ENCODE measurements at regions not wholly inside any gene's neighbourhood (a gene's known extent, or its start where the extent isn't known, plus 50 kb on each side); places are given as distances from the start of the nearest gene placed in this dataset.
A peak's percentile ranks its signal among the peaks of the same experiment; 100 is the strongest.
"Not testable (repeated sequence)": the region's sequence is repeated elsewhere in the genome, so short reads cannot be mapped to it uniquely, and the experiment has no call there.

DNA sequence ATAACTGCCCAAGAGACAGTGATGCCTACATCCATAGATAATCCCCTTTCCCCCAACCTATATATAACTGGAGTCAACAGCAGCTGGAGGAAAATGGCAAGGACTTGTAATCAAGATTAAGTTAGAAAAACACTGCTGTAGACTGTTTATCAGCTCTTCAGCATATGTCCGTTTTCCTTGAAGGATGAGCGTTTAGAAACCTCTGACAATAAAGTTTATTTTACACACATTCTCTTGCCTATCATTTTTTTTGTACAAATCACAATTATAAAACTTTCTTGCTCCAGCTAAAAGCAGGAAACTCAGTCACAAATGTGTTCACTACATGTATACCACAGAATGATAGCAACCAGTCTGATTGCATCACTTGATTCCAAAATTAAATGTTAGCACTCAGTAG, 50.8 kb downstream of the PPIAL4G start:
- Mint-ChIP-seq H3K27ac (ENCODE audit: unreplicated experiment) (peak overlapping the region; percentile 45), H3K36me3 (ENCODE audit: low read depth) (peaks cover 26% of the 10 kb centered on the region)
- not testable (repeated sequence) for H3K4me3 Mint-ChIP-seq (ENCODE audit: unreplicated experiment); H3K9me3 Mint-ChIP-seq (ENCODE audit: low read depth); DNase-seq (ENCODE audit: low spot score); H3K4me1 Mint-ChIP-seq (ENCODE audit: low read depth); H3K27me3 Mint-ChIP-seq (ENCODE audit: low read depth)

DNA sequence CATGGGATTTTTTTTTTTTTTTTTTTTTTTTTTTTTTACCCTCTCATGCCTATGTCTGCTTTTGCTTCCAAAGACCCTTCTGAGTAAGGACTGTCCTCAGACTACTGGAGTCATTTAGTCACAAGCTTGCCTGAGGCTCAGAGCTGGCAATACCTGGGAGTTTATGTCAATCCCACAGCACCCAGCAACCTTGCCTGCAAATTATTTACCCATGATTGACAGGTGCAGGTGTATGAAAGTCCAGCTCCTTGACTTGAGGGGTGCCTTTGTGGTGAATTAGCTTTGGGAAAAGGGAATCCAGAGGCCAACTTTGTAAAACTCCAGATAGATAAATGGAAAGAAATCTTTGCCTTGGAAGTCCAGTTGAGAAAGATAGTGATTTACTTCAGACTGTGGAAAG, 53.2 kb downstream of the PPIAL4G start:
- DNase-seq (ENCODE audit: low spot score); H3K27ac Mint-ChIP-seq (ENCODE audit: unreplicated experiment); H3K9me3 Mint-ChIP-seq (ENCODE audit: low read depth); H3K4me3 Mint-ChIP-seq (ENCODE audit: unreplicated experiment); H3K27me3 Mint-ChIP-seq (ENCODE audit: low read depth): not testable (repeated sequence)
- peaks cover 28% of the 10 kb centered on the region for H3K36me3 Mint-ChIP-seq (ENCODE audit: low read depth)
- H3K4me1 Mint-ChIP-seq (ENCODE audit: low read depth): peaks cover 21% of the 10 kb centered on the region

DNA sequence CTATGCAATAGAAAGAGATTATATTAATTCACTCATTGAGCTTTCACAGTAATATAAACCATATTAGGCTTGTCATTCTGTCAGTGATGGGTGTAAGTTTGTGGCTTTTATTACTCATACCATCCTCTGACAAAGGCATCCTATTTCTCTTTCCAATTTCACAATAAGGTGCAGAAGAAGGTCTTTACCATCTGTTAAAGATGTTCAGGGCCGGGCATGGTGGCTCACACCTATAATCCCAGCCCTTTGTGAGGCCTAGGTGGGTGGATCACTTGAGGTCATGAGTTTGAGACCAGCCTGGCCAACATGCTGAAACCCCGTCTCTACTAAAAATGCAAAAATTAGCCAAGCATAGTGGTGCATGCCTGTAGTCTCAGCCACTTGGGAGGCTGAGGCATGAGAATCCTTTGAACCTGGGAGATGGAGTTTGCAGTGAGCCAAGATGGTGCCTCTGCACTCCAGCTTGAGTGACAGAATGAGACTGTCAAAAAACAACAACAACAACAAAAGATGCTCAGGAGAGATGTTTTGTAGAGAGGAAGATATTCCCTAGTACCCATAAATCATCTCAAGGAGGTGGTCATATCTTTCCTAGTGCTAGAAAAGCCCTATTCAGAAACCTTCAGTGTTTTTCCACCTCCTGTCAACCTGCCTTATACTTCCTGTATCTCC, 56.0 kb downstream of the PPIAL4G start:
- not testable (repeated sequence) for H3K27ac Mint-ChIP-seq (ENCODE audit: unreplicated experiment); H3K27me3 Mint-ChIP-seq (ENCODE audit: low read depth); H3K4me3 Mint-ChIP-seq (ENCODE audit: unreplicated experiment); H3K9me3 Mint-ChIP-seq (ENCODE audit: low read depth); DNase-seq (ENCODE audit: low spot score)
- Mint-ChIP-seq H3K4me1 (ENCODE audit: low read depth) (peaks cover 37% of the 10 kb centered on the region), H3K36me3 (ENCODE audit: low read depth) (peaks cover 25% of the 10 kb centered on the region)

DNA sequence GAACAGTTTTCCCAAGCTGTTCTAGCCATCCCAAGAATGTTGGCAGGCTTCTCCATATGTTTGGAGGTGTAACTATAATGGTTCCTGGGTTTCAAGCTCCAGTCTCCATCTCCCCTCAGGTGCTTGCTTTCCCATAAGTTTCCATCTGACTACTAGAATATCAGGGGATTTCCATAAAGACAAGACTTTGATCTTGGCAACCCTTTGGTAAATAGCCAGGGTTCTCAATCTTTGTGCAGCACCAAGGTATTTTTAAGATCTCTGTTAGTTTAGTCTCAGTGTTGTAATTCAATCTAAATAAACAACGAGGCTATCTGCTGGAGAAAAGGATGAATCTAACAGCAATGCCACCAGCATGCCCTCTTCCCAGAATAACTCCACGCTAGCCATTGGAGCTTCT, 56.7 kb downstream of the PPIAL4G start:
- DNase-seq (ENCODE audit: low spot score); H3K27me3 Mint-ChIP-seq (ENCODE audit: low read depth); H3K27ac Mint-ChIP-seq (ENCODE audit: unreplicated experiment); H3K4me3 Mint-ChIP-seq (ENCODE audit: unreplicated experiment); H3K9me3 Mint-ChIP-seq (ENCODE audit: low read depth): not testable (repeated sequence)
- Mint-ChIP-seq H3K4me1 (ENCODE audit: low read depth) (peaks cover 37% of the 10 kb centered on the region), H3K36me3 (ENCODE audit: low read depth) (peaks cover 25% of the 10 kb centered on the region)

DNA sequence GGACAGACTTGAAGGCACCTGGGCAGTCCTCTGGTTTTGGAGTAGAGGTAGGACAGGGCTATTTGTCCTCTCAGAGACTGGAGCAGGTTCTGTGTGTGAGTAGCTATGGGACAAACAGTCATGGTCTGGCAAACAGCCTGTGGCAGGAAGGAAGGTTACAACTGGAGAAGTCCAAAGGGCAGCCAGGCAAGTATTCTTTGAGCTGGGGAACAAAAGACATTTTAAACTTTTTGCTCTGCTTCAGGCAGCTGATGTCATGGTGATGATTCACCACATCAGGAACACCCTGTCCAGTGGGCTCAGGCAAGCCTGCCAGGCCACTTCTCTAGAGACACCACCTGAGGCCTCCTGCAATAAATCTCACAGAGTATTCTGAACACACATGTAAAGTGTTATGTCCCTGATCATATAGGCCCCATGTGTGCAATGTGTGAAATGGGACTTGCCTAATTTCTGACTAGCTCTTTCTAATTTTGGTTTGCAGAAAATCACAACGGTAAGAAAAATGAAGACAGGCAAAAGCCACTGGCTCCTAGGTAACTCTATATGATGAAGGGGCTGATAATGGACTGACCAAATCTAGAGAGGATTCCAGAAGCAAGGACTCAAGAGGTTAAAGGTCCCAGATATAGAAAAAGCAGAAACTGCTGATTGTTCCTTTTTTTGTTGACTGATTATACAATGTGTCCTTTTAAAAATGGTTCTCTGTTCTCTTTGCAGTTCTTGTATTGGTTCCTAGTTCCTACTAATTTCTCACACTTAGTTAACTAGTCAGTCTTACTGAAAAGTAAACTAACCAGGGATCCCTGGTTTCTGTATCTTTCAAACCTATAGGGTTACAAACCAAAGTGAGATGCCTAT, 58.7 kb downstream of the PPIAL4G start:
- Mint-ChIP-seq H3K36me3 (ENCODE audit: low read depth) (peaks cover 19% of the 10 kb centered on the region), H3K27ac (ENCODE audit: unreplicated experiment) (peak overlapping the region; percentile 12), H3K4me1 (ENCODE audit: low read depth) (peaks cover 37% of the 10 kb centered on the region)
- H3K9me3 Mint-ChIP-seq (ENCODE audit: low read depth); H3K27me3 Mint-ChIP-seq (ENCODE audit: low read depth); H3K4me3 Mint-ChIP-seq (ENCODE audit: unreplicated experiment); DNase-seq (ENCODE audit: low spot score): not testable (repeated sequence)

DNA sequence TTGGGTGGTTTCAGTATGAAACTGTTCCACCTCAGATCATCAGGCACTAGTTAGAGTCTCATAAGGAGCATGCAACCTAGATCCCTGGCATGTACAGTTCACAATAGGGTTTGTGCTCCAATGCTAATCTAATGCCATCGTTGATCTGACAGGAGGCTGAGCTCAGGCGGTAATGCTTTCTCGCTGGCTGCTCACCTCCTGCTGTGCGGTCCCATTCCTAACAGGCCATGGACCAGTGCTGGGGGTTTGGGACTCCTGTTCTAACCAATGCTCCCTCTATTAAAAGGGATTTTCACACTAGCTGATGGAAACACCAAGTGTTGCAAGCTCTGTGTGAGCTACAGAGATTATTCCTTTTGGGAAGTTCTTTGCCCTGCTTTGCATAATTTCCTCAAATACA, 60.2 kb downstream of the PPIAL4G start:
- H3K4me3 Mint-ChIP-seq (ENCODE audit: unreplicated experiment); H3K36me3 Mint-ChIP-seq (ENCODE audit: low read depth); H3K9me3 Mint-ChIP-seq (ENCODE audit: low read depth); DNase-seq (ENCODE audit: low spot score); H3K27ac Mint-ChIP-seq (ENCODE audit: unreplicated experiment); H3K27me3 Mint-ChIP-seq (ENCODE audit: low read depth): not testable (repeated sequence)
- H3K4me1 Mint-ChIP-seq (ENCODE audit: low read depth): peaks cover 37% of the 10 kb centered on the region

DNA sequence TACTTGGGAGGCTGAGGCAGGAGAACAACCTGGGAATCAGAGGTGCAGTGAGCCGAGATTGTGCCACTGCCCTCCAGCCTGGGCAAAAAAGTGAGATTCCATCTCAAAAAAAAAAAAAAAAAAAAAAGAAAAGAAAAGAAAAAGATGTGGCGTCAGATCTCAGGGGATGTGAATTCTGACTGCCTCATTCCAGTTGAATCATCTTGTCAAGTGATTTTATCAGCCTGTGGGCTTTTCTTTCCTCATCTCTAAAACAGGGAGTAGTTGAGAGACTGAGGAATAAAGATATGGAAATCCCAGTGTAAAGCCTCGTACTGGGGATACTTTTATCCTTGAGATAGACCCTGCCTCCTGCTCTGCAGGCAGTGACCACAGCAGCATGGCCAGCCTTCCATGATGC, 65.9 kb downstream of the PPIAL4G start:
- not testable (repeated sequence) for H3K27me3 Mint-ChIP-seq (ENCODE audit: low read depth); H3K36me3 Mint-ChIP-seq (ENCODE audit: low read depth); H3K4me3 Mint-ChIP-seq (ENCODE audit: unreplicated experiment); H3K27ac Mint-ChIP-seq (ENCODE audit: unreplicated experiment); H3K9me3 Mint-ChIP-seq (ENCODE audit: low read depth); DNase-seq (ENCODE audit: low spot score); H3K4me1 Mint-ChIP-seq (ENCODE audit: low read depth)

DNA sequence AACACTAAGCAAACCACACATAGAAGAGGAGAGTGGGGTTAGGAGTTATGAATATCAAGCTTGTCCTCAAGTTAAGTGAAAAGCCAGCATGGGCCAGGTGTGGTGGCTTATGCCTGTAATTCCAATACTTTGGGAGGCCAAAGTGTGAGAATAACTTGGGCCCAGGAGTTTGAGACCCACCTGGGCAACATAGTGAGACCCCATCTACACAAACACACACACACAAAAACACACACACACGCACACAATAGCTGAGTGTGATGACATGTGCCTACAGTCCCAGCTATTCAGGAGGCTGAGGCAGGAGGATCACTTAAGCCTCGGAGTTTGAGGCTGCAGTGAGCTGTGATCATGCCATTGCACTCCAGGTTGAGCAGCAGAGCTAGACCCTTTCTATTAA, 69.7 kb downstream of the PPIAL4G start:
- not testable (repeated sequence) for H3K36me3 Mint-ChIP-seq (ENCODE audit: low read depth); DNase-seq (ENCODE audit: low spot score); H3K27ac Mint-ChIP-seq (ENCODE audit: unreplicated experiment); H3K27me3 Mint-ChIP-seq (ENCODE audit: low read depth); H3K4me1 Mint-ChIP-seq (ENCODE audit: low read depth); H3K4me3 Mint-ChIP-seq (ENCODE audit: unreplicated experiment); H3K9me3 Mint-ChIP-seq (ENCODE audit: low read depth)

DNA sequence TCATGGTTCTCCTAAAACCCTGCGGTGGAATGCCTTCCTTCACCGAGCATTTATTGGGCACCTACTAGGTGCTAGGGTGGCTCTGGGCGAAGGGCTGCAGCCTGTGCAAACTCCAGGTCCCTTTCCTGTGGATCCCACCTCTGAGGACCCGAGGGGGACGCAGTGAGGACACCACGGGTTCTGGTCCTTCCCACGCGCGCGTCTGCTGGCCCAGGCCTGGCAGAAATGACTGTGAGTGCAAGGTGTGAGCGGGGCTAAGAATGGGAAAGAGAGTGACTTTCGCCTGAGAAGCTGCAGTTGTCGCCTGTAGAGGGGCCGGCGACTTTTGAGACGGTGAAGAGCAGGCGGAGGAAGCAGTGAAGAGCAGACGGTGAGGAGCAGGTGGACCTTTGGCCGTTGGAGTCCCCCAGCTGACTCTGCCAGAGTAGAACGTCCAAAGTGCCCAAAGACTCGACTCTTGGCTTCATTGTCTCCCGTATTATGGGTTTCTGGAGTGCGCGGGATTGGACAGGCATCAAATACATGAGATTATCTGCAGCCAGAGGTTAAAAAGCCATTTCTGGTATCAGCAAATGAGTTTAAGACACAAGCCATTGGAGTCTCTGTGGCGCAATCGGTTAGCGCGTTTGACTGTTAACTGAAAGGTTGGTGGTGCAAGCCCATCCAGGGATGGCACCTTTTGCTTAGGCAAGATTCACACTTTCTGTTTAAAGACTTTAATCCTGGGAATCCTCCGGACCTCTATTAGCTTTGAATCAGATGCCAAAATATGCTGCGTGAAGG, 78.1 kb downstream of the PPIAL4G start:
- not testable (repeated sequence) for H3K9me3 Mint-ChIP-seq (ENCODE audit: low read depth); H3K4me3 Mint-ChIP-seq (ENCODE audit: unreplicated experiment); H3K36me3 Mint-ChIP-seq (ENCODE audit: low read depth); DNase-seq (ENCODE audit: low spot score); H3K27me3 Mint-ChIP-seq (ENCODE audit: low read depth); H3K27ac Mint-ChIP-seq (ENCODE audit: unreplicated experiment)
- peaks cover 19% of the 10 kb centered on the region for H3K4me1 Mint-ChIP-seq (ENCODE audit: low read depth)

DNA sequence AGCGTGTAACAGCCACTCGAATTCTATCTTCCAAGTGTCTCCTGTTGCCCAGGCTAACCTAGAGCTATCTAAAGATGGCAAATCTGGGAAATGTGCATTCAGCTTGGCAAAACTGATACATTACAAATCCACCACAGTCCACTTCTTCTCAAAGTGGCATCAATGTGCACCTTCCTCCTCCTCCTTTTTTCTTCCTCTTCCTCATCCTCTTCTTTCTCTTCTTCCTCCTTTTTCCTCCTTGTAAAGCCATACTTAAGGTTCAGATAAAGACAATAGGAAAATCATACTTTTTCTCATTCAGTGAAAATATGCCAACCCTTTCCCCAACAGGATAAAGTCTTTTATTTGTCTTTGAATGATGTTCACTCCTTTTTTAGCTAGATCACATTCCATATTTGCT, 79.2 kb downstream of the PPIAL4G start:
- H3K4me3 Mint-ChIP-seq (ENCODE audit: unreplicated experiment); H3K36me3 Mint-ChIP-seq (ENCODE audit: low read depth); H3K9me3 Mint-ChIP-seq (ENCODE audit: low read depth); DNase-seq (ENCODE audit: low spot score); H3K27me3 Mint-ChIP-seq (ENCODE audit: low read depth): not testable (repeated sequence)
- H3K27ac Mint-ChIP-seq (ENCODE audit: unreplicated experiment): peak overlapping the region; percentile 29
- H3K4me1 Mint-ChIP-seq (ENCODE audit: low read depth): peaks cover 19% of the 10 kb centered on the region

DNA sequence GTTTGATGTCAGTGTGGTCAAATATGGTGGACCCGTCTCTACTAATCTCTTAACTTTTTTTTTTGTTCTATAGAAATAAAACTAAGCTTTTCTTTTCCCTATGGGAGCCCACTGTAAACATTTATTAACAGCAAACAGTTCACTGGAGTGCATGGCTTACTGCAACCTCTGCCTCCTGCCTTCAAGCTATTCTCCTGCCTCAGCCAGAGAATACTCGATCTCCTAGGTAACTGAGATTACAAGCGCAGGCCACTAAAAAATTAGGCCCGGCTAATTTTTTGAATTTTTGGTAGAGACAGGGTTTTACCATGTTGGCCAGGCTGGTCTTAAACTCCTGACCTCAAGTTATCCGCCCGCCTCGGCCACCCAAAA, 80.0 kb downstream of the PPIAL4G start:
- Mint-ChIP-seq H3K4me1 (ENCODE audit: low read depth) (peaks cover 19% of the 10 kb centered on the region), H3K27ac (ENCODE audit: unreplicated experiment) (peak overlapping the region; percentile 99), H3K4me3 (ENCODE audit: unreplicated experiment) (peak overlapping the region; percentile 92)
- not testable (repeated sequence) for DNase-seq (ENCODE audit: low spot score); H3K27me3 Mint-ChIP-seq (ENCODE audit: low read depth); H3K9me3 Mint-ChIP-seq (ENCODE audit: low read depth); H3K36me3 Mint-ChIP-seq (ENCODE audit: low read depth)

DNA sequence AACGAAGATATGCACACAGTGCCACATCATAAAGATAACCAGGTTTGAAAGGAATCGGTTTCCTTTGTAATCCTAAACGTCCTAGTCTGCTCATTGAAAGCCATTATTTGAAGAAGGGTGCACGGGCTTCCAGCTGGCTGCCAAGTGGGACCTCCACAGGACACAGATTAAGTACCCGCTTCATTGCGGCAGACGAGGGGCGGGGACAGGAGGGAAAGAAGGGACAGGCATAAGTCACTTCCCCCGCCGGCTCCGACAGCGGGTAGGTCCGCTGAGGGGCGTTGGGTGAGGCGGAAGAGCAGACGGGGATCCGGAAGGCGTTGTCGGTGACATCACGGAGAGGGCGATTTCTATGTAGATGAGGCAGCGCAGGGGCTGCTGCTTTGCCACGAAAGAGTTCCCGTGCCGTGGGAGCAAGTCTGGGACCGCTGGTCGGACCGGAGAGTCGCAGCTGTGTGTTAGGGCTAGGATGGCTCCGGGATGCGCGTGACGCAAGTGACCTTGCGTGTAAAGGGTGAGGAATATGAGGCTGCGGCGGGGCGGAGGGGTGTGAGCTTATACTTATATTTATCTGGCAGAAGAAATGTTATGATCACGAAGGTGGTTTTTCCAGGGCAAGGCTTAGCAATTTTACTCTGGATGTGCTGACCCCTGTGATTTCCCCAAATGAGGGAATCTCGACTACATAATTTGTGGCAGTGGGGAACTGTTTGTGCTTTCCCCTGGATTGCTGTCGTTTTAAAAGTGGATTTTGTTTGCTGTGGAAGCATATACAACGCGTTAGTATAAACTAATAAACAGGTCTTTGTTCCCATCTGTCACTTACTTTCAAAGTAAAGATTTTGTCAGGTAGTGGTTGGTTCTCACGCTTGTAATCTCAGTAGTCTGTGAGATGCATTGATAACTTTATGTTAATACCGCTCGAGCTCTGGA, 80.7 kb downstream of the PPIAL4G start:
- peak overlapping the region; percentile 99 for H3K27ac Mint-ChIP-seq (ENCODE audit: unreplicated experiment)
- H3K4me1 Mint-ChIP-seq (ENCODE audit: low read depth): peaks cover 19% of the 10 kb centered on the region
- H3K27me3 Mint-ChIP-seq (ENCODE audit: low read depth); H3K36me3 Mint-ChIP-seq (ENCODE audit: low read depth); H3K9me3 Mint-ChIP-seq (ENCODE audit: low read depth); DNase-seq (ENCODE audit: low spot score): not testable (repeated sequence)
- peak overlapping the region; percentile 92 for H3K4me3 Mint-ChIP-seq (ENCODE audit: unreplicated experiment)

Data from chondrocyte (in vitro differentiated cells).